Prostate gland (tissue), 2 donors: ENCODE measurements at regions not wholly inside any gene's neighbourhood (a gene's known extent, or its start where the extent isn't known, plus 50 kb on each side); places are given as distances from the start of the nearest gene placed in this dataset.

Source experiments
- DNase-seq: peaks from one replicate; pipeline ENCODE4 v3.0.0-alpha.2; 2019; ENCODE audit warnings: low spot score
- H3K27ac ChIP-seq, 2 donors: fragments of 200-600 bp; sonication (generic); 2 replicates each; pipeline ENCODE4 v1.5.1; 2017 to 2019
- H3K27me3 ChIP-seq: fragments of 200-600 bp; sonication (generic); replicated peaks from 2 replicates; pipeline ENCODE4 v1.5.1; 2019; ENCODE audit not compliant: insufficient read depth
- H3K36me3 ChIP-seq, 2 donors: fragments of 200-600 bp; sonication (generic); 1 replicate in 1 of 2; 2 replicates in 1 of 2; pipeline versions ENCODE4 v1.5.1 to v1.8.1; 2017 to 2019
- H3K4me1 ChIP-seq: fragments of 200-600 bp; sonication (generic); replicated peaks from 2 replicates; pipeline ENCODE4 v1.5.1; 2019
- H3K4me3 ChIP-seq, 2 donors: fragments of 200-600 bp; sonication (generic); 2 replicates each; pipeline ENCODE4 v1.5.1; 2017 to 2019
- H3K9me3 ChIP-seq: fragments of 200-600 bp; sonication (generic); 2 replicates; pipeline ENCODE4 v1.5.1; 2017
- CTCF ChIP-seq, 4 experiments: fragments of 200-600 bp in 2 of 4; fragments of 450-650 bp in 2 of 4; sonication (generic) in 2 of 4; IDR thresholded peaks; 1 replicate in 3 of 4; 2 replicates in 1 of 4; pipeline ENCODE4 v1.5.1; 2016 to 2019; ENCODE audit warnings: antibody characterized with exemption in 4 of 4, mild to moderate bottlenecking in 2 of 4, moderate library complexity in 2 of 4
- POLR2A ChIP-seq: fragments of 450-650 bp; IDR thresholded peaks from one replicate; pipeline ENCODE4 v1.6.1; 2016; ENCODE audit warnings: antibody characterized with exemption, mild to moderate bottlenecking
- POLR2AphosphoS5 ChIP-seq: sonication (generic); formaldehyde crosslinking; IDR thresholded peaks from one replicate; pipeline ENCODE4 v1.6.1; 2017; ENCODE audit warnings: antibody characterized with exemption
- WGBS: methylation state at CpG from one replicate; pipeline ENCODE4 v1.1.5; 2018; 5-methylcytosine and 5-hydroxymethylcytosine counted together
- intact Hi-C: fragments of 100-400 bp; cut with DNase I; formaldehyde crosslinking; loops from one replicate; pipeline ENCODE4 v1.14.2; 2022

GRCh38 chr3:127457094-127457475 is 133.4 kb downstream of the TPRA1 start:
- H3K27me3 ChIP-seq, result peaks cover 22% of the 10 kb centered on the region
- no peaks in the 10 kb centered on the region for H3K9me3 ChIP-seq
- WGBS, result 2% methylated on average over 27 of the region's 27 CpGs
- intact Hi-C loops, result loop anchor here (2.0 kb wide), 1 partner anchor 704 kb away; no protein-coding TSS in a partner anchor
- TF ChIP-seq POLR2A, result no peak
- no peak for TF ChIP-seq CTCF (IDR thresholded peaks at IDR 0.05)
- no peak for TF ChIP-seq POLR2AphosphoS5
- no peak overlapping the region for H3K4me3 ChIP-seq
- peaks cover 13% of the 10 kb centered on the region for H3K4me1 ChIP-seq
- H3K36me3 ChIP-seq, result no peaks in the 10 kb centered on the region
- H3K27ac ChIP-seq, result no peak overlapping the region
- no peak for DNase-seq

GRCh38 chr3:127456471-127457093 is 134.0 kb downstream of the TPRA1 start:
- H3K4me3 ChIP-seq, result no peak overlapping the region
- intact Hi-C loops, result loop anchor here (2.0 kb wide), 1 partner anchor 704 kb away; no protein-coding TSS in a partner anchor

GRCh38 chr3:127455541-127456450 is 134.7 kb downstream of the TPRA1 start:
- peak; percentile 47 for DNase-seq
- H3K4me1 ChIP-seq, result peaks cover 13% of the 10 kb centered on the region
- no peak overlapping the region for H3K27ac ChIP-seq
- no peak for TF ChIP-seq POLR2A
- peak; percentile 63 to 97 (median 86) for TF ChIP-seq CTCF (IDR thresholded peaks at IDR 0.05)
- 3% methylated on average over 59 of the region's 67 CpGs for WGBS
- no peaks in the 10 kb centered on the region for H3K36me3 ChIP-seq
- intact Hi-C loops, result loop anchor here (2.0 kb wide), 3 partner anchors 471 to 775 kb away; no protein-coding TSS in a partner anchor
- H3K27me3 ChIP-seq, result peaks cover 25% of the 10 kb centered on the region
- H3K9me3 ChIP-seq, result no peaks in the 10 kb centered on the region
- H3K4me3 ChIP-seq, result no peak overlapping the region

More at GRCh38 chr3:127456471-127457093, 134.0 kb downstream of the TPRA1 start:
- WGBS, result 5% methylated on average over 24 of the region's 24 CpGs
- Histone ChIP-seq H3K27me3 (peaks cover 24% of the 10 kb centered on the region), H3K27ac (no peak overlapping the region), H3K9me3 (no peaks in the 10 kb centered on the region), H3K36me3 (no peaks in the 10 kb centered on the region), H3K4me1 (peaks cover 13% of the 10 kb centered on the region)
- DNase-seq, result peak; percentile 16
- TF ChIP-seq POLR2A, result peak; percentile 12
- no peak for TF ChIP-seq POLR2AphosphoS5
- no peak for TF ChIP-seq CTCF (IDR thresholded peaks at IDR 0.05)

- H3K9me3 ChIP-seq, result no peaks in the 10 kb centered on the region
- no peak for DNase-seq
- TF ChIP-seq POLR2A, result no peak
- TF ChIP-seq POLR2AphosphoS5, result no peak
- TF ChIP-seq CTCF (IDR thresholded peaks at IDR 0.05), result no peak
- no peak overlapping the region for H3K4me3 ChIP-seq
- intact Hi-C loops, result loop anchor here (2.0 kb wide), 2 partner anchors 470 to 774 kb away; no protein-coding TSS in a partner anchor
- H3K36me3 ChIP-seq, result no peaks in the 10 kb centered on the region
- H3K27me3 ChIP-seq, result peaks cover 31% of the 10 kb centered on the region
- no peak overlapping the region for H3K27ac ChIP-seq
- WGBS, result 84% methylated on average over 8 of the region's 8 CpGs
- H3K4me1 ChIP-seq, result peaks cover 13% of the 10 kb centered on the region
Observed at GRCh38 chr3:127454968-127455367, 135.6 kb downstream of the TPRA1 start.
